Keratinocyte (primary cell): ENCODE measurements at regions not wholly inside any gene's neighbourhood (a gene's known extent, or its start where the extent isn't known, plus 50 kb on each side); places are given as distances from the start of the nearest gene placed in this dataset.

Experiments used
- DNase-seq: peaks from one replicate; pipeline ENCODE4 v3.0.0-alpha.2; 2011; ENCODE audit warnings: low read depth, missing footprints, low spot score
- FAIRE-seq: peaks from 2 replicates; lab custom pipeline; 2011; peaks lifted over from hg19 to GRCh38; lab: Jason Lieb, UNC
- H2AFZ ChIP-seq: 2 replicates; pipeline ENCODE4 v1.6.0; 2012; ENCODE audit warnings: low read length, control low read depth, inconsistent platforms; ENCODE audit not compliant: control insufficient read depth
- H3K27ac ChIP-seq: 2 replicates; pipeline ENCODE4 v1.5.1; 2011; ENCODE audit warnings: low read length; ENCODE audit not compliant: control insufficient read depth, insufficient read depth
- H3K27me3 ChIP-seq: 3 replicates; pipeline ENCODE4 v1.6.0; 2011; ENCODE audit warnings: low read length; ENCODE audit not compliant: control insufficient read depth, insufficient read depth; ENCODE audit errors: extremely low read depth
- H3K36me3 ChIP-seq, 2 experiments: 2 replicates in 1 of 2; 3 replicates in 1 of 2; pipeline ENCODE4 v1.5.1; 2011; ENCODE audit warnings: low read length in 2 of 2, mild to moderate bottlenecking in 1 of 2; ENCODE audit not compliant: control insufficient read depth in 2 of 2, insufficient read depth in 2 of 2; ENCODE audit errors: extremely low read depth in 1 of 2
- H3K4me1 ChIP-seq: 3 replicates; pipeline ENCODE4 v1.5.1; 2011; ENCODE audit warnings: low read length; ENCODE audit not compliant: control insufficient read depth, insufficient read depth; ENCODE audit errors: extremely low read depth
- H3K4me2 ChIP-seq: 3 replicates; pipeline ENCODE4 v1.6.0; 2011; ENCODE audit warnings: low read depth, low read length; ENCODE audit not compliant: control insufficient read depth, insufficient read depth; ENCODE audit errors: extremely low read depth
- H3K4me3 ChIP-seq, 3 experiments: fragments of 200-600 bp in 1 of 3; sonication (generic) in 1 of 3; 2 replicates in 2 of 3; 3 replicates in 1 of 3; pipeline ENCODE4 v1.5.1; 2011 to 2016; ENCODE audit warnings: low read length in 3 of 3, mild to moderate bottlenecking in 3 of 3, control low read depth in 2 of 3, inconsistent platforms in 1 of 3, low read depth in 1 of 3, mixed read lengths in 1 of 3, mixed run types in 1 of 3, moderate library complexity in 1 of 3; ENCODE audit not compliant: control insufficient read depth in 2 of 3, insufficient read depth in 2 of 3; ENCODE audit errors: extremely low read depth in 1 of 3
- H3K79me2 ChIP-seq: 2 replicates; pipeline ENCODE4 v1.6.0; 2012; ENCODE audit warnings: low read length; ENCODE audit not compliant: control insufficient read depth, insufficient read depth
- H3K9ac ChIP-seq: 3 replicates; pipeline ENCODE4 v1.6.0; 2011; ENCODE audit warnings: low read length; ENCODE audit not compliant: control insufficient read depth, insufficient read depth; ENCODE audit errors: extremely low read depth
- H3K9me1 ChIP-seq: 3 replicates; pipeline ENCODE4 v1.6.0; 2011; ENCODE audit warnings: low read length; ENCODE audit not compliant: control insufficient read depth, insufficient read depth; ENCODE audit errors: extremely low read depth
- H3K9me3 ChIP-seq: 2 replicates; pipeline ENCODE4 v1.5.1; 2012; ENCODE audit warnings: low read depth, low read length; ENCODE audit not compliant: control insufficient read depth
- H4K20me1 ChIP-seq: 3 replicates; pipeline ENCODE4 v1.6.0; 2011; ENCODE audit warnings: low read length; ENCODE audit not compliant: control insufficient read depth, insufficient read depth; ENCODE audit errors: extremely low read depth
- EZH2 ChIP-seq: IDR thresholded peaks from one replicate; pipeline ENCODE4 v1.6.1; 2012; ENCODE audit warnings: inconsistent platforms, mild to moderate bottlenecking, low read length, moderate library complexity
- dilution Hi-C: fragments of 300-500 bp; cut with MboI; formaldehyde crosslinking; loops from one replicate; pipeline ENCODE4 v1.7.0; 2020; ENCODE audit warnings: low sequenced_read_pairs; ENCODE audit not compliant: extremely low pct_ligation_motif_present
- TF ChIP-seq, protein P1 (sequence below), 3 experiments: IDR thresholded peaks in 1 of 3; conservative IDR thresholded peaks in 1 of 3; optimal IDR thresholded peaks in 1 of 3; 2 replicates in 2 of 3; 3 replicates in 1 of 3; pipeline versions ENCODE3 to v1.5.1; 2011; ENCODE audit warnings: low read length in 3 of 3, mild to moderate bottlenecking in 3 of 3, moderate library complexity in 2 of 3, control low read depth in 1 of 3, inconsistent platforms in 1 of 3; ENCODE audit not compliant: insufficient read depth in 2 of 3; ENCODE audit errors: extremely low read depth in 1 of 3

GRCh38 chr1:69016468-69016867 lies 519.6 kb upstream of the DEPDC1 start:
- dilution Hi-C loops, result no loop called here
- no peak overlapping the region for H3K4me2 ChIP-seq
- no peaks in the 10 kb centered on the region for H3K27me3 ChIP-seq
- no peak overlapping the region for H2AFZ ChIP-seq
- DNase-seq (no peak), FAIRE-seq (no peak)
- no peaks in the 10 kb centered on the region for H3K36me3 ChIP-seq
- no peak overlapping the region for H3K4me3 ChIP-seq
- H3K9me1 ChIP-seq, result no peaks in the 10 kb centered on the region
- H3K27ac ChIP-seq, result no peak overlapping the region
- no peak overlapping the region for H3K9ac ChIP-seq
- no peak for TF ChIP-seq EZH2
- TF ChIP-seq, protein P1, sequence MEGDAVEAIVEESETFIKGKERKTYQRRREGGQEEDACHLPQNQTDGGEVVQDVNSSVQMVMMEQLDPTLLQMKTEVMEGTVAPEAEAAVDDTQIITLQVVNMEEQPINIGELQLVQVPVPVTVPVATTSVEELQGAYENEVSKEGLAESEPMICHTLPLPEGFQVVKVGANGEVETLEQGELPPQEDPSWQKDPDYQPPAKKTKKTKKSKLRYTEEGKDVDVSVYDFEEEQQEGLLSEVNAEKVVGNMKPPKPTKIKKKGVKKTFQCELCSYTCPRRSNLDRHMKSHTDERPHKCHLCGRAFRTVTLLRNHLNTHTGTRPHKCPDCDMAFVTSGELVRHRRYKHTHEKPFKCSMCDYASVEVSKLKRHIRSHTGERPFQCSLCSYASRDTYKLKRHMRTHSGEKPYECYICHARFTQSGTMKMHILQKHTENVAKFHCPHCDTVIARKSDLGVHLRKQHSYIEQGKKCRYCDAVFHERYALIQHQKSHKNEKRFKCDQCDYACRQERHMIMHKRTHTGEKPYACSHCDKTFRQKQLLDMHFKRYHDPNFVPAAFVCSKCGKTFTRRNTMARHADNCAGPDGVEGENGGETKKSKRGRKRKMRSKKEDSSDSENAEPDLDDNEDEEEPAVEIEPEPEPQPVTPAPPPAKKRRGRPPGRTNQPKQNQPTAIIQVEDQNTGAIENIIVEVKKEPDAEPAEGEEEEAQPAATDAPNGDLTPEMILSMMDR (optimal IDR thresholded peaks at IDR 0.05 in 1 of 3, IDR thresholded peaks at IDR 0.05 in 1 of 3, conservative IDR thresholded peaks at IDR 0.05 in 1 of 3; ENCODE audit: extremely low read depth in 1 of 3, insufficient read depth in 2 of 3, low read length in 3 of 3), result peak in 1 of 3 experiments; percentile 22
- no peaks in the 10 kb centered on the region for H4K20me1 ChIP-seq
- H3K79me2 ChIP-seq, result no peaks in the 10 kb centered on the region
- no peaks in the 10 kb centered on the region for H3K4me1 ChIP-seq
- H3K9me3 ChIP-seq, result no peaks in the 10 kb centered on the region

GRCh38 chr1:69029649-69030048 lies 532.8 kb upstream of the DEPDC1 start:
- Histone ChIP-seq H2AFZ (no peak overlapping the region), H3K4me2 (no peak overlapping the region), H3K27me3 (no peaks in the 10 kb centered on the region), H3K9me3 (no peaks in the 10 kb centered on the region), H3K4me1 (no peaks in the 10 kb centered on the region), H4K20me1 (no peaks in the 10 kb centered on the region), H3K9me1 (no peaks in the 10 kb centered on the region), H3K9ac (no peak overlapping the region), H3K36me3 (no peaks in the 10 kb centered on the region), H3K79me2 (no peaks in the 10 kb centered on the region), H3K27ac (no peak overlapping the region), H3K4me3 (no peak overlapping the region)
- DNase-seq (peak; percentile 2), FAIRE-seq (peak; percentile 23)
- dilution Hi-C loops, result no loop called here
- TF ChIP-seq EZH2, result no peak
- TF ChIP-seq, protein P1 (optimal IDR thresholded peaks at IDR 0.05 in 1 of 3, IDR thresholded peaks at IDR 0.05 in 1 of 3, conservative IDR thresholded peaks at IDR 0.05 in 1 of 3; ENCODE audit: extremely low read depth in 1 of 3, insufficient read depth in 2 of 3, low read length in 3 of 3), result no peak
